LNCaP clone FGC (cell line): ENCODE measurements at regions not wholly inside any gene's neighbourhood (a gene's known extent, or its start where the extent isn't known, plus 50 kb on each side); places are given as distances from the start of the nearest gene placed in this dataset.

Experiments
- DNase-seq: peaks from one replicate; pipeline ENCODE4 v3.0.0-alpha.2; 2011; ENCODE audit warnings: low read depth
- H3K4me3 ChIP-seq: 2 replicates; pipeline ENCODE4 v1.5.1; 2011; ENCODE audit warnings: mild to moderate bottlenecking, low read depth, low read length, control low read depth
- TF ChIP-seq, protein P1 (sequence below): IDR thresholded peaks from 2 replicates; pipeline ENCODE4 v1.5.1; 2012; ENCODE audit warnings: mild to moderate bottlenecking; ENCODE audit not compliant: control insufficient read depth, insufficient read depth; ENCODE audit errors: extremely low read depth

DNA sequence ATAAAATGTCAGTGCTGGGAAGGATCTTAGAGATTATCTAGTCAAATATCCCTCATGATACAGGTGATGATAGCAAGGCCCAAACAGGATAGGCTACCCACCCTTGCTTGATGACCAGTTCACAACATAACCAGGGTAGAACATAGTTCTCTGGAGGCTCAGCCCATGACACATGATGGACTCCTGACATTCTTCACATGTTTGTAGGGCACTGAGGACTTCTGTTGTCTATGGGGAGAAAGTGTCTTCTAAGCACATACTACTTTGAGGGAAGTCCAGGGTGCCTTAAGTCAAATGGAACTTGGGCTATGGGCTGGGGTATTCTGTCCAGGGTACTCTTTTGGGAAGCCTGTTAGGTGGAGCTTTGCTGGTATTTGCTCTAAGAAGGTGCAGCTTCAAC is 148.9 kb downstream of the GLUL start:
- TF ChIP-seq, protein P1, sequence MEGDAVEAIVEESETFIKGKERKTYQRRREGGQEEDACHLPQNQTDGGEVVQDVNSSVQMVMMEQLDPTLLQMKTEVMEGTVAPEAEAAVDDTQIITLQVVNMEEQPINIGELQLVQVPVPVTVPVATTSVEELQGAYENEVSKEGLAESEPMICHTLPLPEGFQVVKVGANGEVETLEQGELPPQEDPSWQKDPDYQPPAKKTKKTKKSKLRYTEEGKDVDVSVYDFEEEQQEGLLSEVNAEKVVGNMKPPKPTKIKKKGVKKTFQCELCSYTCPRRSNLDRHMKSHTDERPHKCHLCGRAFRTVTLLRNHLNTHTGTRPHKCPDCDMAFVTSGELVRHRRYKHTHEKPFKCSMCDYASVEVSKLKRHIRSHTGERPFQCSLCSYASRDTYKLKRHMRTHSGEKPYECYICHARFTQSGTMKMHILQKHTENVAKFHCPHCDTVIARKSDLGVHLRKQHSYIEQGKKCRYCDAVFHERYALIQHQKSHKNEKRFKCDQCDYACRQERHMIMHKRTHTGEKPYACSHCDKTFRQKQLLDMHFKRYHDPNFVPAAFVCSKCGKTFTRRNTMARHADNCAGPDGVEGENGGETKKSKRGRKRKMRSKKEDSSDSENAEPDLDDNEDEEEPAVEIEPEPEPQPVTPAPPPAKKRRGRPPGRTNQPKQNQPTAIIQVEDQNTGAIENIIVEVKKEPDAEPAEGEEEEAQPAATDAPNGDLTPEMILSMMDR = no peak

DNA sequence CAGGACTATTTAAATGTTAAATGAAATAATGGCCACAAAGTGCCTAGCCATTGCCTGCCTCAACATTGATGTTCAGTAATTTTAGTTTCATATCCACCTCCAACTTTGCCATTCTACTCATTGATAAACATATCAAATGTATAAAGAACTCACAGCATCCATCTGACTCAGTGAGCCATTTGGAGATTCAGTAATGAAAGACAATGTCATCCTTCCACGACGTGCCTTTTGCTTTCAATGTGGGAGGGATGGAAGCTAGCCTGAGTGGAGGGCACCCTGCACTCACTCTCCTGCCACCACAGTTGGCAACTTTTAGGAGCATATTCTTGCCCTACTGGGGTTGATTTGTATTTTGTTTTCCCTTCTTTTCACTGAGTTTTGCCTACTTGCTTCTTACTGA is 151.5 kb downstream of the GLUL start:
- no peak overlapping the region for H3K4me3 ChIP-seq
- no peak for DNase-seq
- TF ChIP-seq, protein P1 = no peak

More for the DNA sequence above, 148.9 kb downstream of the GLUL start:
- no peak for DNase-seq
- no peak overlapping the region for H3K4me3 ChIP-seq

DNA sequence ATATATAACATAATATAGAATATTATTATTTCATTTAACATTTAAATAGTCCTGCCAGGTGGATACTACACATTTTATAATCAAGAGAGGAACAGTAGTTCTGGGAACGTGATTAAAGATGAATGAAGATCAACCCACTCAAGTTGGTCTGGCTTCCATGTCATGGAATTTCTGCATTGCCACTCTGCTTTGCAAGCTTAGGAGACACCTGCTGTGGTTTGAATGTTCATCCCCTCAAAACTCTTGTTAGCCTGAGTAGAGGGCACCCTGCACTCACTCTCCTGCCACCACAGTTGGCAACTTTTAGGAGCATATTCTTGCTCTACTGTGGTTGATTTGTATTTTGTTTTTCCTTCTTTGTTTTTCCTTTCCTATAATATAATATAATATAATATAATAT is 153.2 kb downstream of the GLUL start:
- no peak for DNase-seq
- TF ChIP-seq, protein P1 = no peak
- no peak overlapping the region for H3K4me3 ChIP-seq

DNA sequence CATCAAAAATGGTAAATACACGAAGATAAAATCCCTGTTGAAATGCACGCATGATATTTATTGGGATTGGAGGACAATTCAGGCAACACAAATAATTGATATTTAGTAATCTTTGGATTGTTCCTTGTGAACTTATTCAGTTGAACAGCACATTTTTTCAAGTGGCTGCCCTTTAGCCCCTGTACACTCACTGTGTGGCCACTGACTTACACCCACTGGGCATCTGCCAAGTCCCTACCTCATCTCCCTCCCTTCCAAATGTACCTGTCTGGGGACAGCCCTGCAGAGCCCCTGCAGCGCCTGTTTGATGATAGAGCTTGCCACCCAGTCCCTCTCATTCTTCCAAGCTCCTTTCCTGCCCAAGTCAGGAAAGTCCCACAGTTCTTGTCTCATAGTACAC is 154.3 kb downstream of the GLUL start:
- DNase-seq = no peak
- H3K4me3 ChIP-seq = no peak overlapping the region
- TF ChIP-seq, protein P1 = no peak

DNA sequence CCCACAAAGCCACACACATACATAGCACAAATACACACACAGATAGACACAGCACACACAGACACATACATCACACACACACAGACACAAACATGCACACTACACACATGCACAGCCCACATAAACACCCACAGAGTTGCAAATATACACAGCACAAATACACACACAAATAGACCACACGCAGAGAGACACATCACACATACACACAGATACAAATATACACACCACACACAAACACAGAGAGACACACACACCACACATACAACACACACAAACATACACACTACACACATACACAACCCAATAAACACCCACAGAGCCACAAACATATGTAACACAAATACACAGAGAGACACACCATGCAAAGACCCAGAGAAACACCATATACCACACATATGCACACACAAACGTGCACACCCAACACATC is 154.9 kb downstream of the GLUL start:
- no peak overlapping the region for H3K4me3 ChIP-seq
- TF ChIP-seq, protein P1 = no peak
- DNase-seq = no peak

DNA sequence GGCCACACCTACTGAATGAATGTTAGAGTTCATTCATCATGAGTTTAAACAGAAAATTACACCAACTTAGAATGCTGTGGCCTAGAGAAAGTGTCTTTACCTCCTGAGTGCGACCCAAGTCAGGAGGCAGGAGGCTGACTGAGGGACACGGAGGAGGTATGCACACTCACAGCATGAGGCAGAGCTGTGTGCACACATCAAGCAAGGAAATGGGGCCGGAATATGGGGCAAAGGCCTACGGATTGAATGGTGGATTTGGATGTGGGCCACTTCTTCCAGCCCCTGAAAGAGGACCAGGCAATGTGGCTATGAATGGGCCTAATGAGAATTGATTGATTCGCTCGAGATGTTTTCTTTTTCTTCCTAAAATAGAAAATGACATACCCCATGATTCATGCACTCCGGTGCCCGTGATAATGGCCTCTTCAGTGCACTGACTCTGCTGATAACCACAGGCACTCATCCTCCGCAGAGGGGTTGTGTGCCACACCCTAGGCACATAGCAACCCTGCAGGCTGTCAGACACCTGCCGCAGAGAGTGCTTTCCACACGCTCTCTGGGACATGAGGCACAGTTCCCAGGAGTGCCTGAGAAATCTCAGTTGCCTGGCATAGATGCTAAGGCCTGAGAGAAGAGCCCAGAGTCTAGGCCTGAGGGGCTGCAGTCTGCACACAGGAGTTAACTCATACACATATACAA is 155.5 kb downstream of the GLUL start:
- TF ChIP-seq, protein P1 = no peak
- H3K4me3 ChIP-seq = no peak overlapping the region
- DNase-seq = no peak

DNA sequence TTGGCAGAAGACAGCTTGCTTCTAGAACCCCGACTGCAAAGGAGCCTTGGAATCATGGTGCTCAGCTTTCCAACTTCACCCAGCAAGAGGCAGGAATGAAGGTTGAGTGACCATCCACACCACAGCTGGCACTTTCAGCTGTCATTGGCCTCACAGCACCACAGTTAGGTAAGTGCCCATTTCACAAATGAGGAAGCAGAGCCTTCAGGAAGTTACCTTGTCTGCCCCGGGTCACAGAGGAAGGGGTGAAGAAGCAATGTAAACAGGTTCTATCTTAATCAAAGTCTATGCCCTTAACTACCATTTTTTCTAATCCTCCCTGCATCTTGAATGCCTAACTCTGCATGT is 156.0 kb downstream of the GLUL start:
- no peak overlapping the region for H3K4me3 ChIP-seq
- DNase-seq = no peak

More for the DNA sequence above, 156.0 kb downstream of the GLUL start:
- TF ChIP-seq, protein P1 = no peak
